HG02623 (cell line): ENCODE measurements at regions not wholly inside any gene's neighbourhood (a gene's known extent, or its start where the extent isn't known, plus 50 kb on each side); places are given as distances from the start of the nearest gene placed in this dataset.

Experiments
- ATAC-seq: cut with Tn5 transposase; IDR thresholded peaks from one replicate; pipeline ENCODE4 v1.9.1; 2021; ENCODE audit warnings: moderate library complexity; ENCODE audit not compliant: unreplicated experiment

GRCh38 chr5:82622205-82622604 is 344.1 kb upstream of the RPS23 start:
- no peak for ATAC-seq

- ATAC-seq: no peak
Observed at GRCh38 chr5:82620957-82621600, 342.9 kb upstream of the RPS23 start.

GRCh38 chr5:82619097-82619496 is 340.9 kb upstream of the RPS23 start:
- no peak for ATAC-seq

GRCh38 chr5:82614706-82615105 is 336.6 kb upstream of the RPS23 start:
- no peak for ATAC-seq

- no peak for ATAC-seq
Observed at GRCh38 chr5:82613891-82614290, 335.7 kb upstream of the RPS23 start.

DNA sequence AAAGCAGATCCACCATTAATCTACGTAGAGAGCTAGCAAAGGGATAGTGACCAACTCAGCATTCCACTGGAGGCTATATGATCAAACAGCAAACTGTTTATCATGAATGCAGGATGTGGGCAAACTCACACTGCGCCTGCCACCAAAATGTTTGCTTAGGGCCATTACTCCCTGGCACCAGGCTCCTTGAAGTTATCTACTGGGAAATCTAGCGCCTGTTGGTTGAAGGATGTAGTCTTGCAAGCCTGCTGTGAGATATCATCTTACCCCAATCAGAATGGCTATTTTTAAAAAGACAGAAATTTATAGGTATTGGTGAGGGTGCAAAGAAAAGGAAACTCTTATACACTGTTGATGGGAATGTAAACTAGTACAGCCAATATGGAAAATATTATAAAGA is 332.5 kb upstream of the RPS23 start:
- ATAC-seq: no peak

- ATAC-seq: no peak
Observed at GRCh38 chr5:82605441-82605973, 327.4 kb upstream of the RPS23 start.

GRCh38 chr5:82603033-82603987 is 325.2 kb upstream of the RPS23 start:
- no peak for ATAC-seq

DNA sequence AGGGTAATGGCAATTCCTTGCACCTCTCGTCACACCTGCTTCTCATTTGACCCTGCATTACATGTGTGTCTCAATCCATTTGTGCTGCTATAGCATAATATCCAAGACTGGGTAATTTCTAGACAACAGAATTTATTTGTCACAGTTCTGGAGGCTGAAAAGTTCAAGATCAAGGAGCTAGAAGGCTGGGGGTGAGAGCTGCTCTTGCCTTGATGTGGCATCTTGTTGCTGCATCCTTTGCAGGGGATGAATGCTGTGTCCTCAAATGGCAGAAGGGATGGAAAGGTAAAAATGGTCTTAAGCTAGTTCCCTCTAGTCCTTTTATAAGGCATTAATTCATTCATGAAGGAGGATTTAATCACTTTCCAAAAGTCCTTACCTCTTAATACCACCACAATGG is 323.7 kb upstream of the RPS23 start:
- ATAC-seq: no peak

DNA sequence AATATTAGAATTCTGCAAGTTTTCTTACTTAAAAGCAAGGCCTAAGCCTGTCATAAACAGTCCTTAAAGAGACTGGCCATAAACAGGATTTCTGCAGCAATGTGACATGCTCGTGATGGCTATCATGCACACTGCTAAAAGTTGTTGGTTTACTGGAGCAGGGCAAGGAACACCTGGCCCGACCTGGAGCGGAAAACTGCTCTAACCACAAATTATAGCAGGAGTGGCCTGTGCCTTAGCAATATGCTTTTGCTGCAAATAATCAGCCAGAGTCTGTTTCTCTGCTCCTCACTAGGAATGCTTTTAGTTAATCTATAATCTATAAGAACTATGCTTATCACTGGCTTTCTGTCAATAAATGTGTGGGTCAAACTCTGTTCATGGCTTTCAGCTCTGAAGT is 322.9 kb upstream of the RPS23 start:
- ATAC-seq: no peak

DNA sequence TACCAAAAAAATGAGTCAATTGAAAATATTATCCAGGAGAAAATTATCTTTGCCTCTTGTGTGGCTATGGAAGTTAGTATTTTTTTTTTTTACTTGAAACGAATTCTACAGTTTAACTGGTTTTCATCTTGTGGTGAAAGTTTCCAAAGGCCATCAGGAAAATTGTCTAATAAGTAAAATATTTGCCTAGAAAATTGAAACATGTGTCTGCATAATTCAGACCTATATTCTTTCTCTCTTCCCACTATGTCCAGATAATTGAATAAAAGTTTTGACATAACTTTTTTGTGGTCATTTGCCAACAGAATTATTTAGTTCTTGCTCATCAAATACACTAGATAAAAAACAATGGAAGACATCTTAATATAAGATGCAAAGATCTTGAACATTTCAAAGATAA is 321.5 kb upstream of the RPS23 start:
- no peak for ATAC-seq

DNA sequence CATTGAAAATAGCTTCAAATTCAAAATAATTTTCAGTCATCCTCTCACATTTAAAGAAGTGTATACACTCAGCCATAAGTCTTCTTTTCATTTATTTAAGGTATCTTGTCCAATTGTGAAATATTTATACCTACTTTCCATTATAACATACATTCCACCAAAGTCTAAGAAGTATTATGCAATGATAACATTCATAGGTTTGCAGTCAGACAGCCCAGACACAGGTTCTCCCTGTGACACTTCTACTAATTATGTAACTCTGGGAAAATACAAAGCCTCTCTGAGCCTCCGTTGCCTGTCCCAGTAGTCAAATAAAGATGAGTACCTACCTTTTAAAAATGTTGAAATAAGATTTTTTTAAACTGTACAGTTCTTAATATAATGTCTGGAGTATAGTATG is 320.9 kb upstream of the RPS23 start:
- ATAC-seq: no peak

GRCh38 chr5:82597437-82597836 is 319.3 kb upstream of the RPS23 start:
- ATAC-seq: no peak

DNA sequence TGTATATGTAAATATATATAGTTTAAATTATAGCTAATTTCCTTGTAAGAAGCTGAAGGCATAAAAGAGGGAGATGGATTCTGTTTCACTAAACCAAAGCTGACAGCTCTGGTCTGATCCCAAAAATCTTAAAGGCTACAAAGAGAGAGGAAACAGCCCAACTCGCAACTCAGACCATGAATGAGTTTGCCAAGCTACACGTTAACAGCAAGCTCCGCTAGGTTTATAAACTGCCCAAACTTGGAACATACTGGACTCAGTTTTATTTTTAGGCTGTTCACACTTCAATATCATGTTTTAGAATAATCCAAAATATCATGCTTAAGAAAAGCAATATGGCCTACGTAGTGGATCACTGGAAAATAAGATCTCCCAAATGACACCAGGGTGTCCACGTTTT is 318.3 kb upstream of the RPS23 start:
- no peak for ATAC-seq

DNA sequence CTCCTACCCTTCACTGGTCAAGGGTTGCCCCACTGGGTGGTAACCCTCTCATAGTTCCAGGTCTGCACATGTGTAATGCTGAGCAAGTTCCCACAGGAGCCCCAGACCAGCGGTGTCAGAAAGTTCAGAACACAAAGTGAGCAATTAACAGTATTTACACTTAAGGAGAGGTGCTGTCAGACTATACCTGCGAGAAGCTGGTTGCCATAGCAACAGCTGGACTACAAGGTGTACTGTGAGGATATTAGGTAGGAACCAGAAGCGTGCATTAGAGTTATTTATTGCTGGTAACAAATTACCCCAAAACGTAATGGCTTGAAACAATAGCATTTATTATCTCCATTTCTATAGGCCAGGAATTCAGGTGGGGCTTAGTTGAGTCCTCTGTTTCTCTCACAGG is 317.0 kb upstream of the RPS23 start:
- ATAC-seq: no peak

- ATAC-seq: no peak
Observed at GRCh38 chr5:82594097-82594496, 315.9 kb upstream of the RPS23 start.

- ATAC-seq: no peak
Observed at GRCh38 chr5:82593481-82593880, 315.3 kb upstream of the RPS23 start.

- ATAC-seq: no peak
Observed at GRCh38 chr5:82591021-82591515, 312.9 kb upstream of the RPS23 start.

- no peak for ATAC-seq
Observed at GRCh38 chr5:82590112-82590511, 312.0 kb upstream of the RPS23 start.

DNA sequence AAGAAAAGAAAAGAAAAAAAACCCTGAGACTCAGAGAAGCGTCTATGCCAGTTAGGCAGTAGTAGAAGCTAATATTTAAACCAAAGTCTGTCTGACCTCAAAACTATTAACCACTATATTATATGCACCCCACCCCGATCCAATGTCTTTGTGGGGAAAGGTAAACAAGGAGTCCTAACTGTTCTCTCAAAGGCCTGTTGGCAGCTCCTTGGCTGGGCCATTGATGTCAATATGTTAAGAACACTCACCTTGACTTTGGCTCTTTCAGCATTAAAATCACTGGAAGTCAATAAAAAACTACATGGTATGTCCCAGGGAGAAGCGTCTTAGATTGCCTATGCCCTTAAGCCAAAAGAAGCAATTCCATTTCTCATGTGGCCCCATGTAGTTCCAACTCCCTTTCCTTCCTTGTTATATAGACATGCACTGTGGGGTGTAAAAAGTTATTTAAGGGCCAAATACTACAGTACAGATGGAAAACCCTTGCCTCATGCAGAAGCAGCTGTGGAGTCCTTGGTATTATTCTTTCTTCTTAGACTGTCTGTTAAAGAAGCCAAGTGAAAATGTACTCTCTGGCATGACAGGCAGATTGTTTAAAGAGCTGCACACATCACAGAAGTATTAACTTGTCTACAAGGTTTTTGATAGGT is 308.6 kb upstream of the RPS23 start:
- no peak for ATAC-seq

DNA sequence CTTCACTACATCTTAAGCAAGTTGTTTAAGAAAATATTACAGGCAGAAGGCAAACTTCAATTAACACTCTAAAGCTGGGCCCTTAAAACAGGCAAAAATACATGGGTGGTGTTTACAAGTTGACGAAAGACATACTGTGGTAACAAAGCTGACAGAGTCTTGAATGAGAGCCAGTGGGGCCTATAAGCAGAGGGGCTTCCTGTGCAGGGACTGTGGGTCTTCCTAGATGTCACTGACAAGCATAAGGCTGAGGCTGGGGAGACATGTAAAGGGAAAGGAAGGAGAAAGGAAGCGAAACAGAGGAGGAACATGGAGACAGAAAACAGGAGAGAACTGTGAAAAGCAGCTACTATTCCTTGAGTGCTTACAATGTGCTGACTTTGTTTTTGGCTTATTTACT is 308.0 kb upstream of the RPS23 start:
- no peak for ATAC-seq
